ENCODE measurements at regions not wholly inside any gene's neighbourhood (a gene's known extent, or its start where the extent isn't known, plus 50 kb on each side); places are given as distances from the start of the nearest gene placed in this dataset.

DNA sequence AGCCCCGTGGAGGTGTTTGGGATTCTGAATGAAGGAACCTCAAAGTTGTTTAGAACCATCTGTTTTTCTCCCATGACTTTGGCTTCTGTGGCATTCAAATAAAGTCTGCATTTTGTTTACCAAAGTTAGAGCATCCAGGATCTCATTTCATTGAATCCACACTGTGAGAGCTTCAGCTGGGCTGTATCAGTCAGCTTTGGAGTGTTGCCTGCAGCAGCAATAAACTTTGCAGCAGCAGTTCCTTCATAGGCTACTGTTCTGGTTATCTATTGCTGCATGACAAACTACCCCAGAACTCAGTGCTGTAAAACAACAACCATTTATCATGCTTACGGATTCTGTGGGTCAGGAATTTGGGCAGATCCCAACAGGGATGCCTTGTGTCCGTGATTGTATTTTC, 1575.2 kb upstream of the LRRTM3 start:
- no peaks in the 10 kb centered on the region for H3K4me1 ChIP-seq
- no peak for TF ChIP-seq CTCF (IDR thresholded peaks at IDR 0.05)
- DNase-seq = no peak

GRCh38 chr10:65355141-65355680, 1570.6 kb upstream of the LRRTM3 start:
- Histone ChIP-seq H3K9me3 (no peaks in the 10 kb centered on the region), H3K27ac (no peak overlapping the region), H3K4me3 (no peak overlapping the region), H3K4me1 (no peaks in the 10 kb centered on the region), H3K36me3 (no peaks in the 10 kb centered on the region), H3K27me3 (no peaks in the 10 kb centered on the region)
- no peak for TF ChIP-seq CTCF (IDR thresholded peaks at IDR 0.05)
- intact Hi-C loops (cut with DNase I; ENCODE audit: low total_unique reads) = no loop called here
- DNase-seq = no peak

More for the DNA sequence above, 1575.2 kb upstream of the LRRTM3 start:
- H3K27me3 ChIP-seq = no peaks in the 10 kb centered on the region
- intact Hi-C loops (cut with DNase I; ENCODE audit: low total_unique reads) = no loop called here
- no peaks in the 10 kb centered on the region for H3K36me3 ChIP-seq
- H3K4me3 ChIP-seq = no peak overlapping the region
- no peaks in the 10 kb centered on the region for H3K9me3 ChIP-seq
- no peak overlapping the region for H3K27ac ChIP-seq

DNA sequence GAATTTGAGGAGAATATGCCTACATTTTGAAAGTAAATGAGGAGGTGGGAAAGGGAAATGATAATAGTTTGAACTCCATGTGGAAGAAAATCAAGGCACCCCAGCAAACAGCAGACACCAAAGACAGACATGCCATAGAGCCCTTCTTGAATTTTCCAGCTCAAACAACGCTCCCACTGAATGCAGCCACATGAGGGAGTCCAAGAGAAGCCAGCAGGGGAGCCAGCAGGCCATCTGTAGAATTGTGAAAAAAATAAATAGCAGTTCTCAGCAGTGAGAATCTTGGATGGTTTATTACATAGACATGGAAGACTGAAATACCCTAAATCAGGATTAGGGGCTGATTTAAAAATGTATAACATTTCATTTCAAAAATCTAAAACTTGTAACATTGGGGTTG, 1567.3 kb upstream of the LRRTM3 start:
- Histone ChIP-seq H3K27ac (no peak overlapping the region), H3K27me3 (no peaks in the 10 kb centered on the region), H3K9me3 (no peaks in the 10 kb centered on the region), H3K4me1 (no peaks in the 10 kb centered on the region), H3K36me3 (no peaks in the 10 kb centered on the region), H3K4me3 (no peak overlapping the region)
- no peak for TF ChIP-seq CTCF (IDR thresholded peaks at IDR 0.05)
- intact Hi-C loops (cut with DNase I; ENCODE audit: low total_unique reads) = no loop called here
- no peak for DNase-seq

DNA sequence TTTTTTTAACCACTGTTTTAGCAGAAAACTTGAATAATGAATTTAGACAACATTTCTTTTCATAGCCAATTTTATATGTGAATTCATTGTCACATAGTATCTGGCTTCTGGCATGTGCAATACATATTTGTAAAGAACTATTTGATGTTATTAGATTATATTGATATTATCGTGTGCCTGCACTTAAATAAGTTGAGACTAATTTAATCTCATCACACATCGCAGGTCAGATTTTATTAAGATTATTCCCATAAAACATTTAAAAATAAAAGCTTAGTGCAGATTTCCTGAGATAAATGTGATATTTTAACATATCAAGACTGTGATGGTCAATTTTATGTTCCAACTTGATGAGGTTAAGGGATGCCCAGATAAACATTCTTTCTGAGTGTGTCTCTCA, 1565.3 kb upstream of the LRRTM3 start:
- no peaks in the 10 kb centered on the region for H3K36me3 ChIP-seq
- intact Hi-C loops (cut with DNase I; ENCODE audit: low total_unique reads) = no loop called here
- no peak for DNase-seq
- no peaks in the 10 kb centered on the region for H3K9me3 ChIP-seq
- no peak overlapping the region for H3K4me3 ChIP-seq
- no peak for TF ChIP-seq CTCF (IDR thresholded peaks at IDR 0.05)
- no peak overlapping the region for H3K27ac ChIP-seq
- no peaks in the 10 kb centered on the region for H3K27me3 ChIP-seq
- no peaks in the 10 kb centered on the region for H3K4me1 ChIP-seq

- H3K4me1 ChIP-seq = no peaks in the 10 kb centered on the region
- no peaks in the 10 kb centered on the region for H3K9me3 ChIP-seq
- no peaks in the 10 kb centered on the region for H3K36me3 ChIP-seq
- no peak overlapping the region for H3K27ac ChIP-seq
- no peaks in the 10 kb centered on the region for H3K27me3 ChIP-seq
- no peak overlapping the region for H3K4me3 ChIP-seq
- intact Hi-C loops (cut with DNase I; ENCODE audit: low total_unique reads) = no loop called here
- no peak for DNase-seq
- no peak for TF ChIP-seq CTCF (IDR thresholded peaks at IDR 0.05)
These were observed 1560.0 kb upstream of the LRRTM3 start for GRCh38 chr10:65365878-65366277.

GRCh38 chr10:65367706-65368105, 1558.1 kb upstream of the LRRTM3 start:
- no peak for DNase-seq
- Histone ChIP-seq H3K4me3 (no peak overlapping the region), H3K4me1 (no peaks in the 10 kb centered on the region), H3K27me3 (no peaks in the 10 kb centered on the region), H3K36me3 (no peaks in the 10 kb centered on the region), H3K27ac (no peak overlapping the region), H3K9me3 (no peaks in the 10 kb centered on the region)
- intact Hi-C loops (cut with DNase I; ENCODE audit: low total_unique reads) = no loop called here
- TF ChIP-seq CTCF (IDR thresholded peaks at IDR 0.05) = no peak
